Left ventricle myocardium inferior (tissue), 1 donor: ENCODE measurements at regions not wholly inside any gene's neighbourhood (a gene's known extent, or its start where the extent isn't known, plus 50 kb on each side); places are given as distances from the start of the nearest gene placed in this dataset.

Experiments
- DNase-seq: peaks from one replicate; pipeline ENCODE4 v3.0.0-alpha.2; 2020
- H3K27ac ChIP-seq: fragments of 200-600 bp; replicated peaks from 2 replicates; pipeline ENCODE4 v1.8.0; 2021
- H3K27me3 ChIP-seq: fragments of 200-600 bp; 2 replicates; pipeline ENCODE4 v1.8.0; 2021; ENCODE audit warnings: low read depth
- H3K36me3 ChIP-seq: fragments of 200-600 bp; 2 replicates; pipeline ENCODE4 v1.8.0; 2021
- H3K4me1 ChIP-seq: fragments of 200-600 bp; 2 replicates; pipeline ENCODE4 v1.8.0; 2021
- H3K4me3 ChIP-seq: fragments of 200-600 bp; 2 replicates; pipeline ENCODE4 v1.8.0; 2021; ENCODE audit warnings: mild to moderate bottlenecking, moderate library complexity
- H3K9me3 ChIP-seq: fragments of 200-600 bp; replicated peaks from 2 replicates; pipeline ENCODE4 v1.8.0; 2021
- intact Hi-C: fragments of 100-400 bp; cut with micrococcal nuclease; formaldehyde crosslinking; loops from one replicate; pipeline ENCODE4 v1.11.0; 2022
- TF ChIP-seq, protein P1 (sequence below): fragments of 200-600 bp; IDR thresholded peaks from 2 replicates; pipeline ENCODE4 v1.8.0; 2021; ENCODE audit warnings: antibody characterized with exemption, mild to moderate bottlenecking, borderline replicate concordance
- donor health status: DM: no; HTN: yes; CAD: no; lungs with severe emphysema.

- intact Hi-C loops, result no loop called here
- no peaks in the 10 kb centered on the region for H3K4me1 ChIP-seq
Observed at GRCh38 chr18:37721544-37722522, 156.2 kb upstream of the CELF4 start.

GRCh38 chr18:37720663-37721062, 155.1 kb upstream of the CELF4 start:
- no peaks in the 10 kb centered on the region for H3K36me3 ChIP-seq
- no peak overlapping the region for H3K27ac ChIP-seq
- H3K4me1 ChIP-seq, result no peaks in the 10 kb centered on the region
- TF ChIP-seq, protein P1, sequence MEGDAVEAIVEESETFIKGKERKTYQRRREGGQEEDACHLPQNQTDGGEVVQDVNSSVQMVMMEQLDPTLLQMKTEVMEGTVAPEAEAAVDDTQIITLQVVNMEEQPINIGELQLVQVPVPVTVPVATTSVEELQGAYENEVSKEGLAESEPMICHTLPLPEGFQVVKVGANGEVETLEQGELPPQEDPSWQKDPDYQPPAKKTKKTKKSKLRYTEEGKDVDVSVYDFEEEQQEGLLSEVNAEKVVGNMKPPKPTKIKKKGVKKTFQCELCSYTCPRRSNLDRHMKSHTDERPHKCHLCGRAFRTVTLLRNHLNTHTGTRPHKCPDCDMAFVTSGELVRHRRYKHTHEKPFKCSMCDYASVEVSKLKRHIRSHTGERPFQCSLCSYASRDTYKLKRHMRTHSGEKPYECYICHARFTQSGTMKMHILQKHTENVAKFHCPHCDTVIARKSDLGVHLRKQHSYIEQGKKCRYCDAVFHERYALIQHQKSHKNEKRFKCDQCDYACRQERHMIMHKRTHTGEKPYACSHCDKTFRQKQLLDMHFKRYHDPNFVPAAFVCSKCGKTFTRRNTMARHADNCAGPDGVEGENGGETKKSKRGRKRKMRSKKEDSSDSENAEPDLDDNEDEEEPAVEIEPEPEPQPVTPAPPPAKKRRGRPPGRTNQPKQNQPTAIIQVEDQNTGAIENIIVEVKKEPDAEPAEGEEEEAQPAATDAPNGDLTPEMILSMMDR, result no peak
- no peaks in the 10 kb centered on the region for H3K9me3 ChIP-seq
- intact Hi-C loops, result no loop called here
- DNase-seq, result no peak
- no peak overlapping the region for H3K4me3 ChIP-seq
- H3K27me3 ChIP-seq, result peaks cover 24% of the 10 kb centered on the region

More at GRCh38 chr18:37721544-37722522, 156.2 kb upstream of the CELF4 start:
- H3K9me3 ChIP-seq, result no peaks in the 10 kb centered on the region
- peaks cover 25% of the 10 kb centered on the region for H3K27me3 ChIP-seq
- no peak overlapping the region for H3K27ac ChIP-seq
- H3K4me3 ChIP-seq, result no peak overlapping the region
- H3K36me3 ChIP-seq, result no peaks in the 10 kb centered on the region
- DNase-seq, result no peak
- TF ChIP-seq, protein P1, result no peak

DNA sequence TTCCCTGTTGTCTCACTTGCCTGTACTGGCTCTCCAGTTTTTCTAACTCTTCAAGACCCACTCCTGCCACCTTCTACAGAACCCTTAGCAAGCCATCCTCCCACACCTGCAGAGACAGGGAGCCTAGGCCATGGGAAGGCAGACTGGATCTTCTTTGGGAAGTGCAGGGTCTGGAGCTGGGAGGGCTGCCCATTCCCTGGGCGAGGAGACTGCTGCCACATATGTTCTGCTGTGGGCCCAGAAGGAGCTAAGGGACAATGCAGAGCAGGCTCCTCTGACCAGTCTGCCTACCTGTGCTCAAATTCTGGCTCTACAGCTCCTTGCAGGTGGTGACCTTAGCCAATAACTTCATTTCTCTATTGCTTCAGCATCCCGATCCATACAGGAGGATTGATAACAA, 152.1 kb upstream of the CELF4 start:
- Histone ChIP-seq H3K4me1 (no peaks in the 10 kb centered on the region), H3K36me3 (no peaks in the 10 kb centered on the region), H3K4me3 (no peak overlapping the region), H3K27ac (no peak overlapping the region), H3K27me3 (peaks cover under 1% of the 10 kb centered on the region), H3K9me3 (no peaks in the 10 kb centered on the region)
- TF ChIP-seq, protein P1, result no peak
- no peak for DNase-seq
- intact Hi-C loops, result loop anchor here (10.0 kb wide), 1 partner anchor 63 kb away; no protein-coding TSS in a partner anchor

DNA sequence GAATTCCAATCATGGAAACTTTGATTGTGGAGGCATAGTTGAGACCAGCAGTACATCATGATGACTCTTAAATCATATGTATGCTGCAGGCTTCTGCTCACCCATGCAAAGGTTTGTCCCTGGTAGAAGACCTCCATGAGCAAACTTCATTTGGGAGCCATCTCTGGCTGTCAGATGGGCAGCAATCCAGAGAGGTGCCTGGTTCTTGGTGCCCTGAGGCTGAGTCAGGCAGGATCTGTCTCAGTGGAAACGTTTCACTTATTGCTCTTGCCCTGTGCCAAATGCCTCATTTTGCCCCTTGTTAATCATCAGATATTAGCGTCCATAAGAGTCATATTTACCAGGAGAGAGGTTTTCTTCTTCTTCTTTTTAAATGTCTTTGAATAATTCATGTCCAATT, 151.5 kb upstream of the CELF4 start:
- Histone ChIP-seq H3K4me1 (no peaks in the 10 kb centered on the region), H3K27ac (no peak overlapping the region), H3K27me3 (no peaks in the 10 kb centered on the region), H3K36me3 (no peaks in the 10 kb centered on the region), H3K9me3 (no peaks in the 10 kb centered on the region), H3K4me3 (no peak overlapping the region)
- intact Hi-C loops, result loop anchor here (10.0 kb wide), 1 partner anchor 62 kb away; no protein-coding TSS in a partner anchor
- TF ChIP-seq, protein P1, result no peak
- DNase-seq, result no peak

DNA sequence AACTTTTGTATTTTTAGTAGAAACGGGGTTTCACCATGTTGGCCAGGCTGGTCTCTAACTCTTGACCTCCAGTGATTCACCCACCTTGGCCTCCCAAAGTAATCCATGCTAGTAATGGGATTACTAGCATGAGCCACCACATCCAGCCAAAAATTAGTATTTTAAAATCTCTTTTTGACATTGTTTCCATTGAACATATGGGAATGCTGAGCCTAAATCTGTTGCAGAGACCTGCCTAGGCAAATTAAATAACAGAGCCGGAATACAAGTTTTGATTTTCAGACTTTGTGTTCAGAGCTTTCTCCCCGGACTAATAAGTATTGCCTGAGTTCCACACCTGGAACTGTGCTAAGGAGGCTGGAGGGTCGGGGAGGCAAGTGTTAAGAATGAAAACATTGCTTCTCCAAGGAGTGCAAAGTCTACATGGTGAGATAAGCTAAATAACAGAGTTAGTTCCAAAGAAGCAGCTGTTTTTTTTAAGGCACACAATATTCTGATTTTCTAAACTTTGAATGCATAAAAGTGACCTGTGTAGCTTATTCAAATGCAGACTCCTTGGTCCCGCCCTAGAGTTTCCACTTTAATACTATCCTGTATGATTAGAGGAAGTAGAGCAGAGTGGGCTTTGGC, 150.6 kb upstream of the CELF4 start:
- Histone ChIP-seq H3K4me1 (no peaks in the 10 kb centered on the region), H3K36me3 (no peaks in the 10 kb centered on the region), H3K4me3 (no peak overlapping the region), H3K27me3 (peaks cover 2% of the 10 kb centered on the region), H3K9me3 (no peaks in the 10 kb centered on the region), H3K27ac (no peak overlapping the region)
- intact Hi-C loops, result loop anchor here (10.0 kb wide), 1 partner anchor 61 kb away; no protein-coding TSS in a partner anchor
- DNase-seq, result no peak
- TF ChIP-seq, protein P1, result no peak
